ENCODE measurements at regions not wholly inside any gene's neighbourhood (a gene's known extent, or its start where the extent isn't known, plus 50 kb on each side); places are given as distances from the start of the nearest gene placed in this dataset.

DNA sequence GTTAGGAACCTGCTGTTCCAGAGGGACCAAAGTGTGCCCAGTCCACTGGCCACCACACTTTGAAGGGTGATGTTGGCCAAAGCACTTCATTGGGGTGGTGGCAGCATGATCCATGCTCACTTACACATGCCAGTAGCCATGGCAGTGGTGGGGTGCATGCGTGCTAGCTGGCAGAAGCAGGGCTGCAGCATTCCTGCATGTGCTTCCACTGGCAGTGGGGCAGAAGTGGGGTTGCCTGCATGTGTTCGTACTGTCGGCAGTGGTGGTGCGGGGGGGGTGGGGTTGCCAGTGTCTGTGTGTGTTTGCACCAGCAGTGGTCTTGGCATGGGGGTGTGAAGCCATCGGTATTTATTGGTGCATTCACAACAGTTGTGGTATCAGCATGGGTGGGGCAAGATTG is 260.3 kb upstream of the ANKH start:
- TF ChIP-seq CTCF (IDR thresholded peaks at IDR 0.05) (no peak), POLR2A (IDR thresholded peaks at IDR 0.05) (no peak), EP300 (IDR thresholded peaks at IDR 0.05) (no peak), POLR2AphosphoS5 (IDR thresholded peaks at IDR 0.05) (no peak)
